Panc1 (cell line): ENCODE measurements at regions not wholly inside any gene's neighbourhood (a gene's known extent, or its start where the extent isn't known, plus 50 kb on each side); places are given as distances from the start of the nearest gene placed in this dataset.

Experiments
- ATAC-seq: fragments of 200-7000 bp; cut with Tn5 transposase; 2 replicates; pipeline ENCODE4 v1.9.1; 2020; ENCODE audit warnings: mild to moderate bottlenecking, moderate library complexity
- BruUV-seq: library from RNA; stranded (reverse); fragments of 400-500 nt; replicated peaks from 2 replicates; lab custom pipeline; 2021; lab: Mats Ljungman, UMichigan
- CTCF ChIA-PET: fragments of 300-600 bp; sonication (Branson Sonifier 250); formaldehyde crosslinking; loops from one replicate; lab custom pipeline; 2022; ENCODE audit warnings: antibody characterized with exemption; lab: Charles Lee
- POLR2A ChIA-PET: fragments of 300-600 bp; sonication (Branson Sonifier 250); formaldehyde crosslinking; loops from one replicate; lab custom pipeline; 2022; ENCODE audit warnings: antibody characterized with exemption; lab: Charles Lee
- DNase-seq: peaks from one replicate; pipeline ENCODE4 v3.0.0-alpha.2; 2010; ENCODE audit warnings: low read depth, low spot score
- H3K27ac ChIP-seq: 2 replicates; pipeline ENCODE4 v1.5.1; 2011; ENCODE audit warnings: mild to moderate bottlenecking, low read length, inconsistent platforms
- H3K27me3 ChIP-seq: fragments of 200-500 bp; sonication (Bioruptor generic); 2 replicates; pipeline ENCODE4 v1.6.0; 2014; ENCODE audit warnings: low read length, inconsistent platforms; ENCODE audit not compliant: control insufficient read depth, insufficient read depth
- H3K36me3 ChIP-seq: fragments of 200-500 bp; sonication (Bioruptor generic); 2 replicates; pipeline ENCODE4 v1.5.1; 2014; ENCODE audit warnings: inconsistent platforms, mild to moderate bottlenecking, low read length, moderate library complexity; ENCODE audit not compliant: control insufficient read depth, insufficient read depth
- H3K4me1 ChIP-seq: 2 replicates; pipeline ENCODE4 v1.5.1; 2011; ENCODE audit warnings: inconsistent platforms, mild to moderate bottlenecking, low read length, moderate library complexity; ENCODE audit not compliant: control insufficient read depth, insufficient read depth
- H3K4me3 ChIP-seq, 2 experiments: 2 replicates each; pipeline ENCODE4 v1.5.1; 2011 to 2012; ENCODE audit warnings: low read depth in 2 of 2, low read length in 2 of 2, mild to moderate bottlenecking in 2 of 2, inconsistent platforms in 1 of 2, moderate library complexity in 1 of 2
- H3K9me3 ChIP-seq: fragments of 200-500 bp; sonication (Bioruptor generic); 2 replicates; pipeline ENCODE4 v1.5.1; 2014; ENCODE audit warnings: low read depth, mild to moderate bottlenecking, inconsistent platforms, low read length, moderate library complexity; ENCODE audit not compliant: control insufficient read depth, insufficient read depth
- POLR2AphosphoS5 ChIP-seq: IDR thresholded peaks from 2 replicates; pipeline ENCODE4 v1.6.1; 2012; ENCODE audit warnings: mild to moderate bottlenecking, low read depth, low read length, moderate library complexity
- SIN3A ChIP-seq: IDR thresholded peaks from 2 replicates; pipeline ENCODE4 v1.6.1; 2012; ENCODE audit warnings: low read depth, mild to moderate bottlenecking, low read length, moderate library complexity, borderline replicate concordance; ENCODE audit not compliant: insufficient read depth
- TCF7L2 ChIP-seq: IDR thresholded peaks from 2 replicates; pipeline ENCODE4 v1.6.1; 2011; ENCODE audit warnings: mild to moderate bottlenecking, low read depth, low read length, inconsistent platforms
- in situ Hi-C: cut with HindIII; loops from 2 replicates; pipeline ENCODE4 v1.10.0; 2016; ENCODE audit warnings: low sequenced_read_pairs, low pct_unique_long_range_greater_than_20kb
- intact Hi-C: fragments of 100-400 bp; cut with micrococcal nuclease; formaldehyde crosslinking; loops from one replicate; pipeline ENCODE4 v1.10.0; 2022; ENCODE audit not compliant: unreplicated experiment
- TF ChIP-seq, protein P1 (sequence below), 2 experiments: IDR thresholded peaks; 2 replicates each; pipeline ENCODE4 v1.6.1; 2011 to 2012; ENCODE audit warnings: low read depth in 2 of 2, control low read depth in 1 of 2, low read length in 1 of 2, mild to moderate bottlenecking in 1 of 2, moderate library complexity in 1 of 2; ENCODE audit not compliant: insufficient read depth in 1 of 2
- TF ChIP-seq, protein P2 (sequence below): fragments of 450-650 bp; IDR thresholded peaks from 2 replicates; pipeline ENCODE4 v1.5.1; 2017; ENCODE audit warnings: mild to moderate bottlenecking

DNA sequence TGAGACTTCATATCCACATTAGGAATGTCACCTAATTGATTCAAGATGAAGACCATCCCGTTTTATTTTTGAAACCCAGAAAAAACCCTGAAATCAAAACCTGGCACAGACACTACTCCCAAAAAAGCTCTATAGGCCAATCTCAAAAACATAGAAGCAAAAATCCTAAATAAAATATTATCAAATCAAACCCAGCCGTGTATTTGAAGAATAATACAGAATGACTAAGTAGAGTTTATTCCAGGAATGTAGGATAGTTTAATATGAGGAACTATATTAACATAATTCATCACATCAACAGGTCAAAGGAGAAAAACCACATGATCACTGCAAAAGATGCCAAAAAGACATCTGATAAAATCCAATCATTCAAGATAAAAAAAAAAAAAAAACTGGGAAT, 167.1 kb downstream of the ACTL7B start:
- ATAC-seq: no peak

DNA sequence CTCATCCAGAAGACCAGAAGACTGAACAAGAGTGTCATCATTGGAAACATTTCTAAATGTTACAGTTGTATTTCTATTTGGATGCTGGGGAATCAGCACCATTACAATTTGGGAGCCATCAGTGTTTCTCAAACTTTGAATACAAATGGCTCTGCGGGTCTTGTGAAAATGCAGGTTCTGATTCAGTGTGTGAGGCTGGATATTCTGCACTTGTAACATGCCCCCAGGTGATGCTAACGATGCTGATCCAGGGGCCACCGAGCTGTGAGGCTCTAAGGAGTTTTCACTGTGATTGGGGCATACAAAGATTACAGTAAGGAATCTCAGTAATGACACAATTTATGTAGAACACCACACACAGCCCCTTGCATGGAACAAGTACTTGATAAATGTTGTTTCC, 167.7 kb downstream of the ACTL7B start:
- BruUV-seq: no TSS peak
- Histone ChIP-seq H3K9me3 (no peaks in the 10 kb centered on the region), H3K4me1 (no peaks in the 10 kb centered on the region), H3K27me3 (no peaks in the 10 kb centered on the region), H3K4me3 (no peak overlapping the region), H3K27ac (no peak overlapping the region), H3K36me3 (no peaks in the 10 kb centered on the region)
- TF ChIP-seq, protein P1, sequence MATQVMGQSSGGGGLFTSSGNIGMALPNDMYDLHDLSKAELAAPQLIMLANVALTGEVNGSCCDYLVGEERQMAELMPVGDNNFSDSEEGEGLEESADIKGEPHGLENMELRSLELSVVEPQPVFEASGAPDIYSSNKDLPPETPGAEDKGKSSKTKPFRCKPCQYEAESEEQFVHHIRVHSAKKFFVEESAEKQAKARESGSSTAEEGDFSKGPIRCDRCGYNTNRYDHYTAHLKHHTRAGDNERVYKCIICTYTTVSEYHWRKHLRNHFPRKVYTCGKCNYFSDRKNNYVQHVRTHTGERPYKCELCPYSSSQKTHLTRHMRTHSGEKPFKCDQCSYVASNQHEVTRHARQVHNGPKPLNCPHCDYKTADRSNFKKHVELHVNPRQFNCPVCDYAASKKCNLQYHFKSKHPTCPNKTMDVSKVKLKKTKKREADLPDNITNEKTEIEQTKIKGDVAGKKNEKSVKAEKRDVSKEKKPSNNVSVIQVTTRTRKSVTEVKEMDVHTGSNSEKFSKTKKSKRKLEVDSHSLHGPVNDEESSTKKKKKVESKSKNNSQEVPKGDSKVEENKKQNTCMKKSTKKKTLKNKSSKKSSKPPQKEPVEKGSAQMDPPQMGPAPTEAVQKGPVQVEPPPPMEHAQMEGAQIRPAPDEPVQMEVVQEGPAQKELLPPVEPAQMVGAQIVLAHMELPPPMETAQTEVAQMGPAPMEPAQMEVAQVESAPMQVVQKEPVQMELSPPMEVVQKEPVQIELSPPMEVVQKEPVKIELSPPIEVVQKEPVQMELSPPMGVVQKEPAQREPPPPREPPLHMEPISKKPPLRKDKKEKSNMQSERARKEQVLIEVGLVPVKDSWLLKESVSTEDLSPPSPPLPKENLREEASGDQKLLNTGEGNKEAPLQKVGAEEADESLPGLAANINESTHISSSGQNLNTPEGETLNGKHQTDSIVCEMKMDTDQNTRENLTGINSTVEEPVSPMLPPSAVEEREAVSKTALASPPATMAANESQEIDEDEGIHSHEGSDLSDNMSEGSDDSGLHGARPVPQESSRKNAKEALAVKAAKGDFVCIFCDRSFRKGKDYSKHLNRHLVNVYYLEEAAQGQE (IDR thresholded peaks at IDR 0.05; ENCODE audit: insufficient read depth in 1 of 2, low read depth in 2 of 2, low read length in 1 of 2): no peak
- no peak for TF ChIP-seq SIN3A
- TF ChIP-seq TCF7L2: no peak
- TF ChIP-seq, protein P2, sequence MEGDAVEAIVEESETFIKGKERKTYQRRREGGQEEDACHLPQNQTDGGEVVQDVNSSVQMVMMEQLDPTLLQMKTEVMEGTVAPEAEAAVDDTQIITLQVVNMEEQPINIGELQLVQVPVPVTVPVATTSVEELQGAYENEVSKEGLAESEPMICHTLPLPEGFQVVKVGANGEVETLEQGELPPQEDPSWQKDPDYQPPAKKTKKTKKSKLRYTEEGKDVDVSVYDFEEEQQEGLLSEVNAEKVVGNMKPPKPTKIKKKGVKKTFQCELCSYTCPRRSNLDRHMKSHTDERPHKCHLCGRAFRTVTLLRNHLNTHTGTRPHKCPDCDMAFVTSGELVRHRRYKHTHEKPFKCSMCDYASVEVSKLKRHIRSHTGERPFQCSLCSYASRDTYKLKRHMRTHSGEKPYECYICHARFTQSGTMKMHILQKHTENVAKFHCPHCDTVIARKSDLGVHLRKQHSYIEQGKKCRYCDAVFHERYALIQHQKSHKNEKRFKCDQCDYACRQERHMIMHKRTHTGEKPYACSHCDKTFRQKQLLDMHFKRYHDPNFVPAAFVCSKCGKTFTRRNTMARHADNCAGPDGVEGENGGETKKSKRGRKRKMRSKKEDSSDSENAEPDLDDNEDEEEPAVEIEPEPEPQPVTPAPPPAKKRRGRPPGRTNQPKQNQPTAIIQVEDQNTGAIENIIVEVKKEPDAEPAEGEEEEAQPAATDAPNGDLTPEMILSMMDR: no peak
- TF ChIP-seq POLR2AphosphoS5: no peak
- ATAC-seq (no peak), DNase-seq (no peak)
- intact Hi-C loops: no loop called here
- CTCF ChIA-PET: no interaction called here
- POLR2A ChIA-PET: no interaction called here
- in situ Hi-C loops: no loop called here

More for the DNA sequence above, 167.1 kb downstream of the ACTL7B start:
- Histone ChIP-seq H3K36me3 (no peaks in the 10 kb centered on the region), H3K4me1 (no peaks in the 10 kb centered on the region), H3K4me3 (no peak overlapping the region), H3K9me3 (no peaks in the 10 kb centered on the region), H3K27me3 (no peaks in the 10 kb centered on the region), H3K27ac (no peak overlapping the region)
- CTCF ChIA-PET: no interaction called here
- TF ChIP-seq POLR2AphosphoS5 (no peak), SIN3A (no peak), TCF7L2 (no peak)
- TF ChIP-seq, protein P1 (IDR thresholded peaks at IDR 0.05; ENCODE audit: insufficient read depth in 1 of 2, low read depth in 2 of 2, low read length in 1 of 2): no peak
- TF ChIP-seq, protein P2: no peak
- BruUV-seq: no TSS peak
- DNase-seq: no peak
- in situ Hi-C loops (no loop called here), intact Hi-C loops (no loop called here)
- POLR2A ChIA-PET: no interaction called here
